ENCODE measurements at regions not wholly inside any gene's neighbourhood (a gene's known extent, or its start where the extent isn't known, plus 50 kb on each side); places are given as distances from the start of the nearest gene placed in this dataset.
A peak's percentile ranks its signal among the peaks of the same experiment; 100 is the strongest.

GRCh38 chr13:20351281-20352022, 119.3 kb upstream of the GJB6 start:
- DNase-seq (ENCODE audit: low read depth) = peak; percentile 81

GRCh38 chr13:20350819-20351218, 118.7 kb upstream of the GJB6 start:
- DNase-seq (ENCODE audit: low read depth) = no peak

- no peak for DNase-seq (ENCODE audit: low read depth)
These were observed 118.3 kb upstream of the GJB6 start for GRCh38 chr13:20350382-20350763.

GRCh38 chr13:20349564-20350381, 117.7 kb upstream of the GJB6 start:
- DNase-seq (ENCODE audit: low read depth) = no peak

GRCh38 chr13:20348645-20349408, 116.7 kb upstream of the GJB6 start:
- DNase-seq (ENCODE audit: low read depth) = no peak

GRCh38 chr13:20348018-20348417, 115.9 kb upstream of the GJB6 start:
- DNase-seq (ENCODE audit: low read depth) = no peak

GRCh38 chr13:20344836-20345490, 112.8 kb upstream of the GJB6 start:
- no peak for DNase-seq (ENCODE audit: low read depth)

GRCh38 chr13:20342311-20342710, 110.2 kb upstream of the GJB6 start:
- no peak for DNase-seq (ENCODE audit: low read depth)

- no peak for DNase-seq (ENCODE audit: low read depth)
These were observed 108.6 kb upstream of the GJB6 start for GRCh38 chr13:20340759-20341171.

- DNase-seq (ENCODE audit: low read depth) = no peak
These were observed 108.1 kb upstream of the GJB6 start for GRCh38 chr13:20340136-20340758.

GRCh38 chr13:20337884-20338551, 105.9 kb upstream of the GJB6 start:
- DNase-seq (ENCODE audit: low read depth) = no peak

- no peak for DNase-seq (ENCODE audit: low read depth)
These were observed 104.6 kb upstream of the GJB6 start for GRCh38 chr13:20336761-20337160.

GRCh38 chr13:20334309-20334708, 102.2 kb upstream of the GJB6 start:
- no peak for DNase-seq (ENCODE audit: low read depth)

- no peak for DNase-seq (ENCODE audit: low read depth)
These were observed 100.4 kb upstream of the GJB6 start for GRCh38 chr13:20332361-20333096.

GRCh38 chr13:20331949-20332348, 99.8 kb upstream of the GJB6 start:
- DNase-seq (ENCODE audit: low read depth) = no peak

GRCh38 chr13:20331419-20331818, 99.3 kb upstream of the GJB6 start:
- no peak for DNase-seq (ENCODE audit: low read depth)

GRCh38 chr13:20326809-20327208, 94.7 kb upstream of the GJB6 start:
- DNase-seq (ENCODE audit: low read depth) = no peak

GRCh38 chr13:20326276-20326675, 94.2 kb upstream of the GJB6 start:
- no peak for DNase-seq (ENCODE audit: low read depth)

GRCh38 chr13:20320885-20321284, 88.8 kb upstream of the GJB6 start:
- no peak for DNase-seq (ENCODE audit: low read depth)

GRCh38 chr13:20313896-20314295, 81.8 kb upstream of the GJB6 start:
- DNase-seq (ENCODE audit: low read depth) = no peak
